PFSK-1 (cell line): ENCODE measurements at regions not wholly inside any gene's neighbourhood (a gene's known extent, or its start where the extent isn't known, plus 50 kb on each side); places are given as distances from the start of the nearest gene placed in this dataset.

ENCODE experiments used
- FOXP2 ChIP-seq: optimal IDR thresholded peaks from 2 replicates; pipeline ENCODE3; 2011; ENCODE audit warnings: borderline replicate concordance, control low read depth, inconsistent platforms; ENCODE audit not compliant: insufficient read depth; ENCODE audit errors: extremely low read length, extremely low read depth
- POLR2AphosphoS5 ChIP-seq: IDR thresholded peaks from 2 replicates; pipeline ENCODE4 v1.6.1; 2012; ENCODE audit warnings: low read depth, mild to moderate bottlenecking, control low read depth, low read length, moderate library complexity
- TAF1 ChIP-seq: IDR thresholded peaks from 2 replicates; pipeline ENCODE4 v1.6.1; 2012; ENCODE audit warnings: low read length, control low read depth, borderline replicate concordance; ENCODE audit not compliant: insufficient read depth

- TF ChIP-seq POLR2AphosphoS5 (no peak), TAF1 (no peak), FOXP2 (no peak)
Observed at GRCh38 chr4:26255989-26256388, 64.8 kb upstream of the RBPJ start.
